ENCODE measurements at regions not wholly inside any gene's neighbourhood (a gene's known extent, or its start where the extent isn't known, plus 50 kb on each side); places are given as distances from the start of the nearest gene placed in this dataset.

- no peak overlapping the region for H3K27ac Mint-ChIP-seq
- no peaks in the 10 kb centered on the region for H3K4me1 Mint-ChIP-seq
- no peaks in the 10 kb centered on the region for H3K9me3 Mint-ChIP-seq
- ATAC-seq (no peak), DNase-seq (ENCODE audit: low spot score in 2 of 2) (no peak)
- no peaks in the 10 kb centered on the region for H3K36me3 Mint-ChIP-seq
- H3K4me3 Mint-ChIP-seq: no peak overlapping the region
Measured at GRCh38 chr7:98493030-98493778, 92.3 kb upstream of the BAIAP2L1 start.

GRCh38 chr7:98488167-98488566, 87.3 kb upstream of the BAIAP2L1 start:
- Mint-ChIP-seq H3K4me3 (no peak overlapping the region), H3K36me3 (no peaks in the 10 kb centered on the region), H3K4me1 (no peaks in the 10 kb centered on the region), H3K27ac (no peak overlapping the region), H3K9me3 (no peaks in the 10 kb centered on the region)
- no peak for ATAC-seq
- DNase-seq (ENCODE audit: low spot score in 2 of 2): no peak

DNA sequence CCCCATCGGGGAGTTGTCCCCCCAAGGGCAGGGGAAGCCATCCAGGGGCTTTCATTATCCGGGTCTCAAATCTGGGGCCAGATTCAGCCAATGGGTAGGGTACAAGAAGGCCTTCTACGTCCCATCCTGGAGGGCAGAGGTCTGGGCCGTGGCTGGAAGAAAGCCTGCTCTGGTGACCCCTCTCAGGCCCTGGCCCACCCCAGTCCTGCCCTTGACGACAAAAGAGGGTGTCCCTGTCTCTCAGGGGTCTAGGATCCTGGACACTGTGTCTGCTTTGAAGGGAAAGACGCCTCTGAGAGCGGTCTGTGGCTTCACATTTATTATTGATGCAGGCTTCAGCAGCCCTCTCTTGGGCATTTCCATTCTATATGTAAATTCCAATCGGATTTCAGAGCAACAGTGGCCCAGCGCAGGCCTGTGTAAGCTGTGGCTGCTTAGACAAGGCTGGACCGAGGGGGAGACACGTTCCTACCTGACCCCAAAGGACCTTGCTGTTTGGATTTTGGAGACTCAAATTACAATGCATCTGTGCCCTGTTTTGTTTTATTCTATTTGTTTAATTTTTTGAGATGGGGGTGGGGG, 83.2 kb upstream of the BAIAP2L1 start:
- Mint-ChIP-seq H3K4me1 (no peaks in the 10 kb centered on the region), H3K27ac (no peak overlapping the region), H3K9me3 (no peaks in the 10 kb centered on the region), H3K4me3 (no peak overlapping the region), H3K36me3 (no peaks in the 10 kb centered on the region)
- DNase-seq (ENCODE audit: low spot score in 2 of 2) (no peak), ATAC-seq (no peak)

DNA sequence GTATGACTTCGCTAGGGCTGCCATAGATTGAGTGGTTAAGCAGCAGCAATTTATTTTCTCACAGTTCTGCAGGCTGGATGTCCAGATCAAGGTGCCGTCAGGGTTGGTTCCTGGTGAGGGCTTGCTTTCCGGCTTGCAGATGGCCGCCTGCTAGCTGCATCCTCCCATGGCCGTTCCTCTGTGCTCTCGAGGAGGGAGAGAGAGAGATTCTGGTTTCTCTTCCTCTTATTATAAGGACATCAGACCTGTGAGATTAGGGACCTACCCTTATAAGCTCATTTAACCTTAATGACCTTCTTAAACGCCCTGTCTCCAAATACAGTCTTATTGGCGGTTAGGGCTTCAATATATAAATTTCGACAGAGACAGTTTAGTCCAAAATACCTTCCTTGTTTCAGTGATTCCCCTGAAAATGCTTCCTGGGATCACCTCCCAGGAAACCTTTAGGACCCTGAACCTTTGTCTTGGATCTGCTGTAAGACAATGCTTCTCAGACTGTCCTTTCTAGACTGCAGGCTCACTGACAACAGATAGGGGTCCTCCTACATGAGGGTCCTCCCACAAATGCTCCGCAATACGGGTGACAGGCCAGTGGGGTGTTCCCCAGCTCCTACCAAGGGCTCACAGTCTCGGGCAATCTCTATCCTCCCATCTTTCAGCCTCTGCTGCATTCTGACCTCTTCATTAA, 82.5 kb upstream of the BAIAP2L1 start:
- Mint-ChIP-seq H3K27ac (no peak overlapping the region), H3K4me3 (no peak overlapping the region), H3K36me3 (no peaks in the 10 kb centered on the region), H3K4me1 (no peaks in the 10 kb centered on the region), H3K9me3 (no peaks in the 10 kb centered on the region)
- ATAC-seq (no peak), DNase-seq (ENCODE audit: low spot score in 2 of 2) (no peak)

DNA sequence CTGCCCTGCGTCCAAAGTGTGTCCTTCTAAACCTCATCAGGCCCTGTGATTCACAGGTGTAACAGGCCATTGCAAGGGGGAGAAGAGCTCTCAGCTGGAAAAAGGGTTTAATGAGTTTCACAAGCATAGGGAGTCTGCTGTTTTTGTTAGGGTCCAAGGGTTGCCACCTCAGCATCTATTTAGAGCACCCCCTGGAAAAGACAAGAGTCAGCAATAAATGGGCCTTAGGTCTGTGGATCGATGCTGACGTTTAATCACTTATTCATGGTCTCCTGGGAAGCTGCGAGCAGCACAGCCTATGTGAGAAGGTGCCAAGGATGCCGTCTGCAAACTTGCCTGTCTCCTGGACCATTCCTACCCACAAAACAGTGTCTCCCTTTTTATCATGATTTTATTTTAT, 78.4 kb upstream of the BAIAP2L1 start:
- Mint-ChIP-seq H3K4me1 (no peaks in the 10 kb centered on the region), H3K9me3 (no peaks in the 10 kb centered on the region), H3K4me3 (no peak overlapping the region), H3K36me3 (no peaks in the 10 kb centered on the region), H3K27ac (no peak overlapping the region)
- DNase-seq (ENCODE audit: low spot score in 2 of 2) (no peak), ATAC-seq (no peak)

GRCh38 chr7:98475352-98475751, 74.5 kb upstream of the BAIAP2L1 start:
- H3K27ac Mint-ChIP-seq: no peak overlapping the region
- DNase-seq (ENCODE audit: low spot score in 2 of 2): no peak
- peaks cover 7% of the 10 kb centered on the region for H3K4me1 Mint-ChIP-seq
- H3K9me3 Mint-ChIP-seq: no peaks in the 10 kb centered on the region
- no peaks in the 10 kb centered on the region for H3K36me3 Mint-ChIP-seq
- H3K4me3 Mint-ChIP-seq: no peak overlapping the region
- no peak for ATAC-seq

- H3K4me1 Mint-ChIP-seq: peaks cover 7% of the 10 kb centered on the region
- DNase-seq (ENCODE audit: low spot score in 2 of 2): no peak
- no peak for ATAC-seq
- no peaks in the 10 kb centered on the region for H3K9me3 Mint-ChIP-seq
- H3K27ac Mint-ChIP-seq: no peak overlapping the region
- H3K36me3 Mint-ChIP-seq: no peaks in the 10 kb centered on the region
- H3K4me3 Mint-ChIP-seq: no peak overlapping the region
Measured at GRCh38 chr7:98474558-98474957, 73.7 kb upstream of the BAIAP2L1 start.

DNA sequence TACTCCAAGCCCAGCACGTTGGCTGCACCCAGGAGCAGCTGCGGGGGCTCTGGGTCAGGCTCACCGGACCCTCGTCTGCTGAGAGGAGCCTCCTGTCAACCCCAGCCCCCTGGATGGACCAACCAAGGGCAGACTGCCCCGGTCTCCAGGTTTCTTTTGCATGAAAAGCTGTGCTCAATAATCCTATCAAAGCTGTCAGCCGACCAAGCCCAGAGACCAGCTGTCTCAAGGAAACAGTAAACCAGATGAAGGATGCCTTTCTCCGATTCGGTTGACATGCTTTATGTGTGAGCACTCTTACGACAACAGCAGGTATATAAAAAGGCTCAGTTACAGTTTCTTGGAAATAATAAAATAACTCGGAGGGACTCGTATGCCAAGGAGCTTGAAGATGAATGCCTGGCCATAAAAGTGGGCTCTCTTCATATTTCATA, 71.6 kb upstream of the BAIAP2L1 start:
- no peak for DNase-seq (ENCODE audit: low spot score in 2 of 2)
- Mint-ChIP-seq H3K36me3 (no peaks in the 10 kb centered on the region), H3K9me3 (no peaks in the 10 kb centered on the region), H3K4me1 (peaks cover 7% of the 10 kb centered on the region), H3K27ac (no peak overlapping the region), H3K4me3 (no peak overlapping the region)
- no peak for ATAC-seq

DNA sequence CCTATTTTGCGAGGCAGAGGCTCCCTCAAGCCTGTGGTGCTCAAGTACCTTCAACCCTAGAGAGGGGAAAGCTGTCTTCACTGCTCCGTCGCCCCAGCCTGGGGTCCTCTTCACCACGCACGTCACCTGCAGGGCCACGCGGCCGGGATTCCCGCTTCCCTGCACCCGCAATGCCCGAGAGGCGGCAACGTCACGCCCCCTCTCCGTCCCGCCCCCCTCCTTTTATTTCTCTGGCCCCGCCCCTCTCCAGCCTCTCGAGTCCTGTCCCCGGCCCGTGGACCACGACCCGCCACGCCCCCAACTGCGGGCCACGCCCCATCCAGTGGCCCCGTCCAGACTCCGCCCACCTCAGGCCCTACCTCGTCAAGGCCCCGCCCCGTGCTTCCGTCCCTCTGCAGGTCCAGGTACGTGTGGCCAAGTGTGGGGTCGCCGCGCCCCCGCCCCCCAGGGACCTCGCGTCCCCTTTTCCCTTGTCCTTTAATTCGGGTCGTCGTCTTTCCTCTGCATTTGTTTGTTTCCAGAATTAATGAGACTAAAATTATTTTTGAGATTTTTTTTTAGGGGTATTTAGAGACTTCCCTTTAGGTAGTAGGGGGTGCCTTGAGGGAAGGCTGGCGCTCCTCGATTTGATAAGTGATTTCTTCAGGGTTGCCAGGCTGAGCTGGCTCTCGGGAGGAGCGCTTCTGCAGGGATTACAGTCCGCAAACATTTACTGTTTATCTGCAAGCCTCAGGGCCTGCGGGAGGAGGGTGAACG, 69.8 kb upstream of the BAIAP2L1 start:
- DNase-seq (ENCODE audit: low spot score in 2 of 2) (peak in 1 of 2 donors; percentile 49), ATAC-seq (no peak)
- peaks cover 7% of the 10 kb centered on the region for H3K4me1 Mint-ChIP-seq
- no peaks in the 10 kb centered on the region for H3K36me3 Mint-ChIP-seq
- peak overlapping the region; percentile 36 for H3K4me3 Mint-ChIP-seq
- no peaks in the 10 kb centered on the region for H3K9me3 Mint-ChIP-seq
- H3K27ac Mint-ChIP-seq: no peak overlapping the region

GRCh38 chr7:98469088-98469487, 68.2 kb upstream of the BAIAP2L1 start:
- DNase-seq (ENCODE audit: low spot score in 2 of 2): no peak
- H3K4me3 Mint-ChIP-seq: no peak overlapping the region
- peaks cover 7% of the 10 kb centered on the region for H3K4me1 Mint-ChIP-seq
- ATAC-seq: no peak
- no peaks in the 10 kb centered on the region for H3K9me3 Mint-ChIP-seq
- no peak overlapping the region for H3K27ac Mint-ChIP-seq
- H3K36me3 Mint-ChIP-seq: no peaks in the 10 kb centered on the region

- Mint-ChIP-seq H3K4me1 (peaks cover 7% of the 10 kb centered on the region), H3K4me3 (no peak overlapping the region), H3K9me3 (no peaks in the 10 kb centered on the region), H3K27ac (no peak overlapping the region), H3K36me3 (no peaks in the 10 kb centered on the region)
- DNase-seq (ENCODE audit: low spot score in 2 of 2) (no peak), ATAC-seq (no peak)
Measured at GRCh38 chr7:98467570-98468312, 66.9 kb upstream of the BAIAP2L1 start.

DNA sequence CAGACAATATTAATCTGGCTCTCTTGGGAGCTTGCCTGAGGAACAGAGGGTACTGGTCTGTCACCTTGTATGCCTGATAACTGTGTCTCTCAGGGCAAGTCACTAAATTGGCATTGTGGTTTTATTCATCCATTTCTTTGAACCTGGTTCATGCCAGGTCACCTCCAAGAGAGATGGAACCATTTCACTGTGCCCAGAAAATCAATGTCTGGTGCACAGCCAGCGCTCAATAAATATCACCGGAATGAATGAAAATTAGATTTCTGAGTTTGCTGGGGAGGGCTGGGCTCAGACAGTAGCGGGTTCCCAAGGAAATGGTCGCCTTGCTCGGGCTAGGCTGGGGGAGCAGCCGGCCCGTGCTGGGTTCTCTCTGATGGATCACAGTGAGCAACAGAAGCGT, 64.1 kb upstream of the BAIAP2L1 start:
- DNase-seq (ENCODE audit: low spot score in 2 of 2) (no peak), ATAC-seq (no peak)
- Mint-ChIP-seq H3K4me1 (no peaks in the 10 kb centered on the region), H3K36me3 (no peaks in the 10 kb centered on the region), H3K27ac (no peak overlapping the region), H3K4me3 (no peak overlapping the region), H3K9me3 (no peaks in the 10 kb centered on the region)

DNA sequence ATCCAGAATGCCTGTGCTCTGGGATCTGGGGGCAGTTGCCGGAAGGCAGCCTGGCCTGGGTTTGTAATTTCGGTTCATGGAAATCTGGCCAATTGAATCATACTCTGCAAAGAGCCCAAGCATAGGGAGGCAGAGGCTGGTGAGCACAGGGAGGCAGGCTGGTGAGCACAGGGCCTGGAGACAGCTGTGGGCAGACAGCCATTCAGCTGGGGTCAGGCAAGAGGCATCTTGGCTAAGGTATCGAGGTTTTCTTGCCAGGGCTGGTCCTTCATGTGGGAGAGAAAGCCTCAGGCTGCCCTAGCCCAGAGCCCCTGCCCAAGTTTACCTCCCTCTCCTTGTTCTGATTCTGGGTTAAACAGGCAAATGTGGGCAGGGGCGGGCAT, 63.7 kb upstream of the BAIAP2L1 start:
- DNase-seq (ENCODE audit: low spot score in 2 of 2) (no peak), ATAC-seq (no peak)
- H3K27ac Mint-ChIP-seq: no peak overlapping the region
- no peaks in the 10 kb centered on the region for H3K4me1 Mint-ChIP-seq
- no peak overlapping the region for H3K4me3 Mint-ChIP-seq
- H3K9me3 Mint-ChIP-seq: no peaks in the 10 kb centered on the region
- H3K36me3 Mint-ChIP-seq: no peaks in the 10 kb centered on the region

DNA sequence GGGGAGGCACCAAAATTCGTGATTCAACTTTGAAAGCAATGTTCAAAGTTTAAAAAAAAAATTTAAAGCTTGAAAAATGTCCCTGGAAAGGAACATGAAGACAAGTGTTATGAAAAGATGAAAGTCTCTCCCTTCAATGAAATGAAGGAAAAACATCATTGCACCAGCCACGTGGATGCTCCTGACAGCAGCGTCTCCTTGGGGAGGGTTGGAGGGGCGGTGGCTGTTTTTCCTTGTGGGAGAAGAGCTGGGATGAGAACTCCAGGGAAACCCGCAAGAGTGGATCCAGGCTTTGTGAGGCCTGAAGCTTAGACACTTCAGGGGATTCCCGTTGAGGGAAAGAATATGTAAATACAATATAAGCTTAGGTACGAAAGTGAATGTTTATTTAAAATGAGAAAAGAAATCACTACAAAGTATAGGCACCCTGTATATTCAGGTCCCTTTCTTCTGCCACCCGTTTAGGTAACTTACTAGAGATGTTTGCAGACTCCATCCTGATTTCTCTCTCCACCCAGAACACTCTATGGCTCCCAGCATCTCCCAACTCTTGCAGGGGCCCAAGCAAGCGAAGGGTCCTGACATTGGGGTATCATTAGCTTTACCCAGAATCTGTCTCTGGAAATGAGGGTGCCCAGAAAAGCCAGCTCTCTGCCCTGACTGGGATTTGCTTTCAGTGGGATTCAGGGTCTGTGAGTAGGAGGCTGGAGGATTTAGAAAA, 63.1 kb upstream of the BAIAP2L1 start:
- no peaks in the 10 kb centered on the region for H3K9me3 Mint-ChIP-seq

More for the DNA sequence above, 63.1 kb upstream of the BAIAP2L1 start:
- Mint-ChIP-seq H3K4me3 (no peak overlapping the region), H3K36me3 (no peaks in the 10 kb centered on the region), H3K27ac (no peak overlapping the region), H3K4me1 (no peaks in the 10 kb centered on the region)
- ATAC-seq (no peak), DNase-seq (ENCODE audit: low spot score in 2 of 2) (no peak)
